Right cardiac atrium (tissue), 5 donors: ENCODE measurements at regions not wholly inside any gene's neighbourhood (a gene's known extent, or its start where the extent isn't known, plus 50 kb on each side); places are given as distances from the start of the nearest gene placed in this dataset.
"Not testable (repeated sequence)": the region's sequence is repeated elsewhere in the genome, so short reads cannot be mapped to it uniquely, and the experiment has no call there.

Experiments
- ATAC-seq, 2 donors: fragments of 200-7000 bp; cut with Tn5 transposase; one replicate each; pipeline versions ENCODE4 v1.8.0 to v1.9.1; 2020; ENCODE audit warnings: moderate library complexity in 2 of 2, mild to moderate bottlenecking in 1 of 2
- DNase-seq, 3 donors: peaks; one replicate each; pipeline ENCODE4 v3.0.0-alpha.2; 2020
- H3K27ac ChIP-seq: one replicate; pipeline ENCODE4 v1.5.1; 2013; ENCODE audit warnings: mild to moderate bottlenecking, low read length, control low read depth, moderate library complexity
- H3K27me3 ChIP-seq: one replicate; pipeline ENCODE4 v1.6.1; 2013; ENCODE audit not compliant: control insufficient read depth, insufficient read depth
- H3K4me1 ChIP-seq: one replicate; pipeline ENCODE4 v1.6.1; 2013; ENCODE audit warnings: low read length; ENCODE audit not compliant: control insufficient read depth, insufficient read depth
- H3K4me3 ChIP-seq: one replicate; pipeline ENCODE4 v1.5.1; 2013; ENCODE audit warnings: low read length, control low read depth
- H3K9me3 ChIP-seq: one replicate; pipeline ENCODE4 v1.6.1; 2013; ENCODE audit warnings: low read length; ENCODE audit not compliant: control insufficient read depth
- WGBS: extraction: QIAGEN DNeasy Blood & Tissue Kit; methylation state at CpG from one replicate; pipeline ENCODE4 v1.1.7; 2013; 5-methylcytosine and 5-hydroxymethylcytosine counted together
- intact Hi-C, 4 donors: fragments of 100-400 bp; cut with DNase I; formaldehyde crosslinking; loops; one replicate each; pipeline versions ENCODE4 v1.11.0 to v1.14.0; 2022 to 2023
- donor health status: healthy with polysubstance abuse.
- donor health status: DM: no; HTN: yes; CAD: no.
- donor health status: DM: no; HTN: no; CAD: no.
- donor health status: DM: no; HTN: yes; CAD: no; lungs with severe emphysema.
- donor health status: DM: yes; HTN: yes; CAD: no.

- Histone ChIP-seq H3K9me3 (no peaks in the 10 kb centered on the region), H3K27me3 (no peaks in the 10 kb centered on the region), H3K27ac (no peak overlapping the region), H3K4me1 (no peaks in the 10 kb centered on the region), H3K4me3 (no peak overlapping the region)
- DNase-seq, result no peak
- WGBS, result 88% methylated on average over 7 of the region's 7 CpGs
- no peak for ATAC-seq
- intact Hi-C loops, result no loop called here
Measured at GRCh38 chr5:97488126-97488668, 305.1 kb upstream of the RIOK2 start.

- 84% methylated on average over 8 of the region's 8 CpGs for WGBS
- no peak overlapping the region for H3K27ac ChIP-seq
- DNase-seq, result no peak
- H3K4me1 ChIP-seq, result no peaks in the 10 kb centered on the region
- H3K9me3 ChIP-seq, result no peaks in the 10 kb centered on the region
- H3K27me3 ChIP-seq, result no peaks in the 10 kb centered on the region
- intact Hi-C loops, result no loop called here
- H3K4me3 ChIP-seq, result no peak overlapping the region
- no peak for ATAC-seq
Measured at GRCh38 chr5:97489010-97489840, 306.2 kb upstream of the RIOK2 start.

DNA sequence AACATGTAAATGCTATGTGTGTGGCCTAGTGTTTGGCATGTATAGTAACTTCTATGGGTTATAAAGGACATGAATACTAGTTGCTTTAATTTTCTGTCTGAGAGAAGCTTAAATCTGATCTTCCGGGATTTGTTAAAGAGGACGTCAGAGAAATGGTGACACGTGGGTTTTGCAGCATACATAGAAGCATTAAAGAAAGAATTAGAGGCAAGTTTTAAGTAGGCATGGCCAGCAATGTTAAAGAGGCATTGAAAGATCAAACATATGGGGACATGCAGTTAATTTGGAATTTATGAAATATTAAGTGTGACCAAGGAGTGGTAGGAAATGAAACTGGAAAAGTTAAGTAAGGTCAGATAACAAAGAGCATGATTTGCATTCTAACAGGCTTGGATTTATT is 311.4 kb upstream of the RIOK2 start:
- 66% methylated on average over 3 of the region's 3 CpGs for WGBS
- intact Hi-C loops, result no loop called here
- no peak for DNase-seq
- Histone ChIP-seq H3K9me3 (no peaks in the 10 kb centered on the region), H3K4me1 (no peaks in the 10 kb centered on the region), H3K4me3 (no peak overlapping the region), H3K27ac (no peak overlapping the region), H3K27me3 (no peaks in the 10 kb centered on the region)
- no peak for ATAC-seq

- Histone ChIP-seq H3K4me3 (no peak overlapping the region), H3K9me3 (no peaks in the 10 kb centered on the region), H3K27ac (no peak overlapping the region), H3K4me1 (peaks cover 2% of the 10 kb centered on the region), H3K27me3 (no peaks in the 10 kb centered on the region)
- DNase-seq (no peak), ATAC-seq (no peak)
- intact Hi-C loops, result no loop called here
Measured at GRCh38 chr5:97495301-97495700, 312.3 kb upstream of the RIOK2 start.

DNA sequence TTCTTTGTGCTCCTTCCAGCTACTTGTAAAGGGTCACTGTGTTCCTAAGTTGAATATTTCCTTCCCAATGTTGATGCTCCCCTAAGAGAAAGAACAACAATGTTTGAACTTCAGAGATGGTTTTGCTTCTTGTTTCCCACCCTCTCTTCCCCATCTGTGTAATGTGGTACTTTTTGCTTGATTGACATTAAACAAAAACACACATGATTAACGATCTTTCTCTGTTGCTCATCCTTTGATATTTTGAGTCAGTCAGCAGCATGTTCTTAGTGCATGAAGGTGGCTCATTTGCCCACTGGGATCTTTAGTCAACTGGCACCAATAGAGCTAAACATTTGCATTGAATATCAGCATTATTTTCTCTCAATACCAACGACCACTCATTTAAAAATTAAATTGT is 313.0 kb upstream of the RIOK2 start:
- Histone ChIP-seq H3K4me1 (peaks cover 2% of the 10 kb centered on the region), H3K9me3 (no peaks in the 10 kb centered on the region), H3K4me3 (no peak overlapping the region), H3K27me3 (no peaks in the 10 kb centered on the region), H3K27ac (no peak overlapping the region)
- intact Hi-C loops, result no loop called here
- ATAC-seq (no peak), DNase-seq (no peak)
- WGBS, result 69% methylated on average over 2 of the region's 2 CpGs

GRCh38 chr5:97498657-97499056 is 315.6 kb upstream of the RIOK2 start:
- peak in 2 of 3 donors; percentile 33 to 59 for DNase-seq
- H3K4me1 ChIP-seq, result peaks cover 2% of the 10 kb centered on the region

GRCh38 chr5:97499605-97500004 is 316.6 kb upstream of the RIOK2 start:
- intact Hi-C loops, result no loop called here
- H3K9me3 ChIP-seq, result no peaks in the 10 kb centered on the region
- H3K4me3 ChIP-seq, result no peak overlapping the region
- no peak overlapping the region for H3K27ac ChIP-seq
- H3K4me1 ChIP-seq, result peaks cover 2% of the 10 kb centered on the region
- peak; percentile 30 to 68 (median 61) for DNase-seq
- 46% methylated on average over 6 of the region's 6 CpGs for WGBS
- peak; percentile 82 to 89 for ATAC-seq
- H3K27me3 ChIP-seq, result no peaks in the 10 kb centered on the region

More at GRCh38 chr5:97498657-97499056, 315.6 kb upstream of the RIOK2 start:
- Histone ChIP-seq H3K27me3 (no peaks in the 10 kb centered on the region), H3K9me3 (no peaks in the 10 kb centered on the region), H3K27ac (no peak overlapping the region), H3K4me3 (no peak overlapping the region)
- peak; percentile 77 to 88 for ATAC-seq
- intact Hi-C loops, result no loop called here
- WGBS, result 51% methylated on average over 1 of the region's 1 CpG

GRCh38 chr5:97501286-97501964 is 318.4 kb upstream of the RIOK2 start:
- DNase-seq, result no peak
- WGBS, result 72% methylated on average over 3 of the region's 3 CpGs
- intact Hi-C loops, result no loop called here
- Histone ChIP-seq H3K27me3 (no peaks in the 10 kb centered on the region), H3K4me1 (peaks cover 2% of the 10 kb centered on the region), H3K27ac (no peak overlapping the region), H3K4me3 (no peak overlapping the region), H3K9me3 (no peaks in the 10 kb centered on the region)
- ATAC-seq, result peak; percentile 59 to 65

DNA sequence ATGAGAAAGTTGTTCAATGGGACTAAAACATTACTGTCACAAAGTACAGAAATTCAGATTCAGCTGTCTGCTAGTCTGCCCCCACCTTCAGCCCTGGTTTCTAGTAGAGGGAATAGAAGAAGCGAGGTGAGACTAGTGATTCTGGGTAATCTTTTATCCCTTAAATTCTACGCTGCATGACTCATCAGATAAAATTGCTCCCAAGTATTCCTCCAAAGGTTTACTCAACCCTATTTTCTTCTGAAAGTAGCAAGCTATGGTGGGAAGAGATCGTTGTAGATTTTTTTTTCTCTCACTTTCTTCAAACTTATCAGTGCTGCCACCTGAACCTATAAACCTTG is 318.9 kb upstream of the RIOK2 start:
- intact Hi-C loops, result no loop called here
- no peak for ATAC-seq

DNA sequence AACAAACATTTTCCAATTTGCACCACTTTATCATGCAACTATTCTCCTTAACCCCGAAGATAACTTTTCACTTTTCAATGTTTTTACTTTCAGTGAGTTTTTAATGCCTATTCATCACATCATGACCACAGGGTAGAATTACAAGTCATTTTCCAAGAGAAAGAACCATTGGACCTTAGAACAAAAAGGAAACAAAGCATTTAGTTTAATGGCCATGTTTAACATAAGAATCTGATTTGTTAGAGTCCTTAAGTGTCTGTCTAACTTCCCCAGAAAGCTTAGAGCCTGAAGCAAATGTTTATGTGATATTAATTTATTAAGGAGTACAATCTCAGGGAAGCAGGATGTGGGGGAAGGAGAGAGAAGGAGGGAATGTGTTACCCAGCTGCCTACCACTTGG is 325.8 kb upstream of the RIOK2 start:
- ATAC-seq (no peak), DNase-seq (no peak)
- WGBS, result 82% methylated on average over 1 of the region's 1 CpG
- H3K27me3 ChIP-seq, result no peaks in the 10 kb centered on the region
- no peaks in the 10 kb centered on the region for H3K4me1 ChIP-seq
- H3K4me3 ChIP-seq, result no peak overlapping the region
- intact Hi-C loops, result no loop called here
- no peak overlapping the region for H3K27ac ChIP-seq
- no peaks in the 10 kb centered on the region for H3K9me3 ChIP-seq

More for the DNA sequence above, 318.9 kb upstream of the RIOK2 start:
- no peak for DNase-seq
- WGBS, result 82% methylated on average over 3 of the region's 3 CpGs
- Histone ChIP-seq H3K4me3 (no peak overlapping the region), H3K27ac (no peak overlapping the region), H3K4me1 (peaks cover 2% of the 10 kb centered on the region), H3K27me3 (no peaks in the 10 kb centered on the region), H3K9me3 (no peaks in the 10 kb centered on the region)

- ATAC-seq, intact Hi-C loops, H3K4me3 ChIP-seq, DNase-seq, H3K9me3 ChIP-seq, H3K27ac ChIP-seq, H3K4me1 ChIP-seq, H3K27me3 ChIP-seq: not testable (repeated sequence)
- WGBS, result 94% methylated on average over 22 of the region's 22 CpGs
Measured at GRCh38 chr5:97519565-97519964, 336.5 kb upstream of the RIOK2 start.
